ENCODE measurements at regions not wholly inside any gene's neighbourhood (a gene's known extent, or its start where the extent isn't known, plus 50 kb on each side); places are given as distances from the start of the nearest gene placed in this dataset.
"Not testable (repeated sequence)": the region's sequence is repeated elsewhere in the genome, so short reads cannot be mapped to it uniquely, and the experiment has no call there.

- peak; percentile 51 for DNase-seq
These were observed 51.0 kb downstream of the IARS1 start for GRCh38 chr9:92242260-92243136.

- DNase-seq, result no peak
These were observed 56.6 kb downstream of the IARS1 start for GRCh38 chr9:92236915-92237314.

- DNase-seq, result no peak
These were observed 57.0 kb downstream of the IARS1 start for GRCh38 chr9:92236465-92236864.

GRCh38 chr9:92234514-92234913, 59.0 kb downstream of the IARS1 start:
- DNase-seq, result no peak

GRCh38 chr9:92232190-92232589, 61.3 kb downstream of the IARS1 start:
- no peak for DNase-seq

GRCh38 chr9:92228628-92229027, 64.9 kb downstream of the IARS1 start:
- DNase-seq, result no peak

GRCh38 chr9:92224177-92224576, 69.3 kb downstream of the IARS1 start:
- no peak for DNase-seq

- no peak for DNase-seq
These were observed 69.7 kb downstream of the IARS1 start for GRCh38 chr9:92223758-92224157.

GRCh38 chr9:92208693-92209524, 84.6 kb downstream of the IARS1 start:
- no peak for DNase-seq

GRCh38 chr9:92206488-92206887, 87.0 kb downstream of the IARS1 start:
- DNase-seq, result peak; percentile 11

- DNase-seq, result not testable (repeated sequence)
These were observed 88.7 kb upstream of the SPTLC1 start for GRCh38 chr9:92203887-92204286.

- DNase-seq, result not testable (repeated sequence)
These were observed 83.0 kb upstream of the SPTLC1 start for GRCh38 chr9:92198237-92198636.

- DNase-seq, result no peak
These were observed 81.7 kb upstream of the SPTLC1 start for GRCh38 chr9:92196909-92197308.

- DNase-seq, result no peak
These were observed 81.2 kb upstream of the SPTLC1 start for GRCh38 chr9:92196400-92196799.

GRCh38 chr9:92191801-92192200, 76.6 kb upstream of the SPTLC1 start:
- no peak for DNase-seq

- DNase-seq, result no peak
These were observed 75.2 kb upstream of the SPTLC1 start for GRCh38 chr9:92190536-92190790.

GRCh38 chr9:92189782-92190535, 74.7 kb upstream of the SPTLC1 start:
- DNase-seq, result no peak

- no peak for DNase-seq
These were observed 74.0 kb upstream of the SPTLC1 start for GRCh38 chr9:92188969-92189781.

- DNase-seq, result no peak
These were observed 72.9 kb upstream of the SPTLC1 start for GRCh38 chr9:92187989-92188714.

GRCh38 chr9:92187390-92187789, 72.2 kb upstream of the SPTLC1 start:
- no peak for DNase-seq

GRCh38 chr9:92186631-92187030, 71.4 kb upstream of the SPTLC1 start:
- DNase-seq, result no peak

GRCh38 chr9:92185681-92186080, 70.5 kb upstream of the SPTLC1 start:
- no peak for DNase-seq
